Keratinocyte (primary cell): ENCODE measurements at regions not wholly inside any gene's neighbourhood (a gene's known extent, or its start where the extent isn't known, plus 50 kb on each side); places are given as distances from the start of the nearest gene placed in this dataset.

Source experiments
- DNase-seq: peaks from one replicate; pipeline ENCODE4 v3.0.0-alpha.2; 2011; ENCODE audit warnings: low read depth, missing footprints, low spot score
- FAIRE-seq: peaks from 2 replicates; lab custom pipeline; 2011; peaks lifted over from hg19 to GRCh38; lab: Jason Lieb, UNC
- H2AFZ ChIP-seq: 2 replicates; pipeline ENCODE4 v1.6.0; 2012; ENCODE audit warnings: low read length, control low read depth, inconsistent platforms; ENCODE audit not compliant: control insufficient read depth
- H3K27ac ChIP-seq: 2 replicates; pipeline ENCODE4 v1.5.1; 2011; ENCODE audit warnings: low read length; ENCODE audit not compliant: control insufficient read depth, insufficient read depth
- H3K27me3 ChIP-seq: 3 replicates; pipeline ENCODE4 v1.6.0; 2011; ENCODE audit warnings: low read length; ENCODE audit not compliant: control insufficient read depth, insufficient read depth; ENCODE audit errors: extremely low read depth
- H3K36me3 ChIP-seq, 2 experiments: 2 replicates in 1 of 2; 3 replicates in 1 of 2; pipeline ENCODE4 v1.5.1; 2011; ENCODE audit warnings: low read length in 2 of 2, mild to moderate bottlenecking in 1 of 2; ENCODE audit not compliant: control insufficient read depth in 2 of 2, insufficient read depth in 2 of 2; ENCODE audit errors: extremely low read depth in 1 of 2
- H3K4me1 ChIP-seq: 3 replicates; pipeline ENCODE4 v1.5.1; 2011; ENCODE audit warnings: low read length; ENCODE audit not compliant: control insufficient read depth, insufficient read depth; ENCODE audit errors: extremely low read depth
- H3K4me2 ChIP-seq: 3 replicates; pipeline ENCODE4 v1.6.0; 2011; ENCODE audit warnings: low read depth, low read length; ENCODE audit not compliant: control insufficient read depth, insufficient read depth; ENCODE audit errors: extremely low read depth
- H3K4me3 ChIP-seq, 3 experiments: fragments of 200-600 bp in 1 of 3; sonication (generic) in 1 of 3; 2 replicates in 2 of 3; 3 replicates in 1 of 3; pipeline ENCODE4 v1.5.1; 2011 to 2016; ENCODE audit warnings: low read length in 3 of 3, mild to moderate bottlenecking in 3 of 3, control low read depth in 2 of 3, inconsistent platforms in 1 of 3, low read depth in 1 of 3, mixed read lengths in 1 of 3, mixed run types in 1 of 3, moderate library complexity in 1 of 3; ENCODE audit not compliant: control insufficient read depth in 2 of 3, insufficient read depth in 2 of 3; ENCODE audit errors: extremely low read depth in 1 of 3
- H3K79me2 ChIP-seq: 2 replicates; pipeline ENCODE4 v1.6.0; 2012; ENCODE audit warnings: low read length; ENCODE audit not compliant: control insufficient read depth, insufficient read depth
- H3K9ac ChIP-seq: 3 replicates; pipeline ENCODE4 v1.6.0; 2011; ENCODE audit warnings: low read length; ENCODE audit not compliant: control insufficient read depth, insufficient read depth; ENCODE audit errors: extremely low read depth
- H3K9me1 ChIP-seq: 3 replicates; pipeline ENCODE4 v1.6.0; 2011; ENCODE audit warnings: low read length; ENCODE audit not compliant: control insufficient read depth, insufficient read depth; ENCODE audit errors: extremely low read depth
- H3K9me3 ChIP-seq: 2 replicates; pipeline ENCODE4 v1.5.1; 2012; ENCODE audit warnings: low read depth, low read length; ENCODE audit not compliant: control insufficient read depth
- H4K20me1 ChIP-seq: 3 replicates; pipeline ENCODE4 v1.6.0; 2011; ENCODE audit warnings: low read length; ENCODE audit not compliant: control insufficient read depth, insufficient read depth; ENCODE audit errors: extremely low read depth
- CTCF ChIP-seq, 3 experiments: IDR thresholded peaks in 1 of 3; conservative IDR thresholded peaks in 1 of 3; optimal IDR thresholded peaks in 1 of 3; 2 replicates in 2 of 3; 3 replicates in 1 of 3; pipeline versions ENCODE3 to v1.5.1; 2011; ENCODE audit warnings: low read length in 3 of 3, mild to moderate bottlenecking in 3 of 3, moderate library complexity in 2 of 3, control low read depth in 1 of 3, inconsistent platforms in 1 of 3; ENCODE audit not compliant: insufficient read depth in 2 of 3; ENCODE audit errors: extremely low read depth in 1 of 3
- EZH2 ChIP-seq: IDR thresholded peaks from one replicate; pipeline ENCODE4 v1.6.1; 2012; ENCODE audit warnings: inconsistent platforms, mild to moderate bottlenecking, low read length, moderate library complexity
- dilution Hi-C: fragments of 300-500 bp; cut with MboI; formaldehyde crosslinking; loops from one replicate; pipeline ENCODE4 v1.7.0; 2020; ENCODE audit warnings: low sequenced_read_pairs; ENCODE audit not compliant: extremely low pct_ligation_motif_present

- Histone ChIP-seq H3K27me3 (no peaks in the 10 kb centered on the region), H4K20me1 (no peaks in the 10 kb centered on the region), H3K79me2 (no peaks in the 10 kb centered on the region), H3K9me3 (no peaks in the 10 kb centered on the region), H3K4me2 (no peak overlapping the region), H3K27ac (no peak overlapping the region), H3K4me1 (no peaks in the 10 kb centered on the region), H2AFZ (no peak overlapping the region), H3K36me3 (no peaks in the 10 kb centered on the region), H3K9me1 (no peaks in the 10 kb centered on the region), H3K4me3 (no peak overlapping the region), H3K9ac (no peak overlapping the region)
- dilution Hi-C loops, result no loop called here
- no peak for TF ChIP-seq CTCF (optimal IDR thresholded peaks at IDR 0.05 in 1 of 3, IDR thresholded peaks at IDR 0.05 in 1 of 3, conservative IDR thresholded peaks at IDR 0.05 in 1 of 3; ENCODE audit: extremely low read depth in 1 of 3, insufficient read depth in 2 of 3, low read length in 3 of 3)
- TF ChIP-seq EZH2, result no peak
- FAIRE-seq (no peak), DNase-seq (no peak)
Observed at GRCh38 chr5:38036765-38037164, 196.9 kb upstream of the GDNF start.

- H3K27me3 ChIP-seq, result no peaks in the 10 kb centered on the region
- no peak overlapping the region for H3K27ac ChIP-seq
Observed at GRCh38 chr5:38032149-38032548, 192.3 kb upstream of the GDNF start.

More at GRCh38 chr5:38032149-38032548, 192.3 kb upstream of the GDNF start:
- FAIRE-seq (peak; percentile 43), DNase-seq (no peak)
- Histone ChIP-seq H3K9me3 (no peaks in the 10 kb centered on the region), H4K20me1 (no peaks in the 10 kb centered on the region), H3K9me1 (peaks cover 2% of the 10 kb centered on the region), H2AFZ (no peak overlapping the region), H3K9ac (no peak overlapping the region), H3K36me3 (no peaks in the 10 kb centered on the region), H3K4me1 (peaks cover 17% of the 10 kb centered on the region), H3K4me2 (no peak overlapping the region), H3K79me2 (no peaks in the 10 kb centered on the region), H3K4me3 (no peak overlapping the region)
- dilution Hi-C loops, result no loop called here
- TF ChIP-seq EZH2 (no peak), CTCF (optimal IDR thresholded peaks at IDR 0.05 in 1 of 3, IDR thresholded peaks at IDR 0.05 in 1 of 3, conservative IDR thresholded peaks at IDR 0.05 in 1 of 3; ENCODE audit: extremely low read depth in 1 of 3, insufficient read depth in 2 of 3, low read length in 3 of 3) (no peak)
